ENCODE measurements at regions not wholly inside any gene's neighbourhood (a gene's known extent, or its start where the extent isn't known, plus 50 kb on each side); places are given as distances from the start of the nearest gene placed in this dataset.
"Not testable (repeated sequence)": the region's sequence is repeated elsewhere in the genome, so short reads cannot be mapped to it uniquely, and the experiment has no call there.

GRCh38 chr6:37766717-37767116 is 52.8 kb upstream of the ZFAND3 start:
- no peak for DNase-seq

GRCh38 chr6:37765182-37765775 is 54.2 kb upstream of the ZFAND3 start:
- no peak for DNase-seq

- no peak for DNase-seq
These were observed 56.1 kb upstream of the ZFAND3 start for GRCh38 chr6:37763413-37763812.

- no peak for DNase-seq
These were observed 56.7 kb upstream of the ZFAND3 start for GRCh38 chr6:37762806-37763205.

- no peak for DNase-seq
These were observed 57.8 kb upstream of the ZFAND3 start for GRCh38 chr6:37761554-37762271.

GRCh38 chr6:37759221-37760144 is 60.0 kb upstream of the ZFAND3 start:
- no peak for DNase-seq

GRCh38 chr6:37758647-37759046 is 60.9 kb upstream of the ZFAND3 start:
- DNase-seq: peak; percentile 8

GRCh38 chr6:37758234-37758633 is 60.6 kb upstream of the MDGA1 start:
- DNase-seq: no peak

- no peak for DNase-seq
These were observed 59.7 kb upstream of the MDGA1 start for GRCh38 chr6:37757381-37757780.

GRCh38 chr6:37756135-37756534 is 58.5 kb upstream of the MDGA1 start:
- DNase-seq: no peak

- DNase-seq: no peak
These were observed 55.0 kb upstream of the MDGA1 start for GRCh38 chr6:37752718-37753117.

- DNase-seq: not testable (repeated sequence)
These were observed 51.7 kb upstream of the MDGA1 start for GRCh38 chr6:37749367-37749766.

- no peak for DNase-seq
These were observed 50.4 kb upstream of the MDGA1 start for GRCh38 chr6:37748118-37748517.
